H1 (cell line): ENCODE measurements at regions not wholly inside any gene's neighbourhood (a gene's known extent, or its start where the extent isn't known, plus 50 kb on each side); places are given as distances from the start of the nearest gene placed in this dataset.

ENCODE experiments used
- CTCF ChIA-PET: fragments of 300-600 bp; sonication (Branson Sonifier 250); formaldehyde crosslinking; loops from one replicate; lab custom pipeline; 2021; ENCODE audit not compliant: partially characterized antibody; lab: Charles Lee
- POLR2A ChIA-PET: fragments of 300-600 bp; sonication (Branson Sonifier 250); formaldehyde crosslinking; loops from one replicate; lab custom pipeline; 2021; ENCODE audit warnings: inconsistent platforms; ENCODE audit not compliant: partially characterized antibody; lab: Charles Lee
- DNase-seq, 2 experiments: peaks; one replicate each; pipeline versions ENCODE4 v3.0.0 to v3.0.0-alpha.2; 2010 to 2022; ENCODE audit warnings: low spot score in 2 of 2, low read depth in 1 of 2, mixed read lengths in 1 of 2
- FAIRE-seq: peaks from 2 replicates; lab custom pipeline; 2011; peaks lifted over from hg19 to GRCh38; lab: Jason Lieb, UNC
- H2AFZ ChIP-seq: 2 replicates; pipeline ENCODE4 v1.8.1; 2012; ENCODE audit warnings: low read length, inconsistent platforms
- H2AK5ac ChIP-seq: 2 replicates; pipeline ENCODE4 v1.6.1; 2013; ENCODE audit warnings: low read depth, low read length
- H2BK120ac ChIP-seq: replicated peaks from 2 replicates; pipeline ENCODE3; 2013; ENCODE audit warnings: low read depth, low read length, inconsistent platforms
- H2BK12ac ChIP-seq: 2 replicates; pipeline ENCODE4 v1.6.1; 2013; ENCODE audit warnings: low read depth, low read length
- H2BK15ac ChIP-seq: 2 replicates; pipeline ENCODE4 v1.6.1; 2013; ENCODE audit warnings: low read length
- H2BK20ac ChIP-seq: 2 replicates; pipeline ENCODE4 v1.6.1; 2013; ENCODE audit warnings: low read length
- H2BK5ac ChIP-seq: 2 replicates; pipeline ENCODE4 v1.6.1; 2013; ENCODE audit warnings: low read depth, low read length
- H3K14ac ChIP-seq: 2 replicates; pipeline ENCODE4 v1.6.1; 2013; ENCODE audit warnings: inconsistent platforms; ENCODE audit not compliant: insufficient read length
- H3K18ac ChIP-seq: 2 replicates; pipeline ENCODE4 v1.6.1; 2013; ENCODE audit warnings: low read length; ENCODE audit errors: extremely low read depth
- H3K23ac ChIP-seq: 2 replicates; pipeline ENCODE4 v1.6.1; 2013; ENCODE audit warnings: inconsistent platforms; ENCODE audit not compliant: insufficient read length
- H3K23me2 ChIP-seq: 2 replicates; pipeline ENCODE4 v1.6.1; 2013; ENCODE audit warnings: low read depth, low read length
- H3K27ac ChIP-seq: 2 replicates; pipeline ENCODE4 v1.6.1; 2011; ENCODE audit warnings: low read depth, low read length, inconsistent platforms
- H3K27me3 ChIP-seq, 4 experiments: replicated peaks in 1 of 4; 1 replicate in 1 of 4; 2 replicates in 3 of 4; pipeline versions ENCODE4 v1.6.1 to v1.8.1; 2011 to 2013; ENCODE audit warnings: low read length in 3 of 4, mild to moderate bottlenecking in 3 of 4, inconsistent platforms in 2 of 4, mixed read lengths in 2 of 4, moderate library complexity in 1 of 4; ENCODE audit not compliant: control insufficient read depth in 3 of 4, insufficient read depth in 3 of 4; ENCODE audit errors: extremely low read depth in 1 of 4
- H3K36me3 ChIP-seq, 4 experiments: 2 replicates each; pipeline versions ENCODE4 v1.6.1 to v1.8.1; 2011 to 2013; ENCODE audit warnings: mild to moderate bottlenecking in 4 of 4, low read length in 3 of 4, moderate library complexity in 2 of 4, control low read depth in 1 of 4, inconsistent platforms in 1 of 4; ENCODE audit not compliant: insufficient read depth in 4 of 4, control insufficient read depth in 2 of 4
- H3K4ac ChIP-seq: replicated peaks from 2 replicates; pipeline ENCODE3; 2013; ENCODE audit warnings: low read length, low read depth, mixed read lengths, inconsistent platforms; ENCODE audit not compliant: insufficient read length
- H3K4me1 ChIP-seq, 4 experiments: replicated peaks in 1 of 4; 1 replicate in 1 of 4; 2 replicates in 3 of 4; pipeline versions ENCODE4 v1.6.1 to v1.8.1; 2011 to 2013; ENCODE audit warnings: low read length in 3 of 4, inconsistent platforms in 2 of 4, mixed read lengths in 1 of 4; ENCODE audit not compliant: insufficient read depth in 4 of 4, control insufficient read depth in 3 of 4
- H3K4me2 ChIP-seq, 2 experiments: 2 replicates each; pipeline versions ENCODE4 v1.6.1 to v1.8.1; 2011 to 2013; ENCODE audit warnings: low read depth in 2 of 2, low read length in 2 of 2, control low read depth in 1 of 2, inconsistent platforms in 1 of 2, mild to moderate bottlenecking in 1 of 2; ENCODE audit not compliant: insufficient read depth in 1 of 2
- H3K4me3 ChIP-seq, 4 experiments: fragments of 200-600, 300-600 bp in 1 of 4; sonication (generic), shearing (Covaris generic), sonication (Bioruptor Twin) in 1 of 4; 2 replicates each; pipeline versions ENCODE4 v1.5.1 to v1.8.1; 2011 to 2016; ENCODE audit warnings: low read length in 4 of 4, low read depth in 3 of 4, control low read depth in 2 of 4, inconsistent platforms in 2 of 4, mild to moderate bottlenecking in 2 of 4, mixed read lengths in 1 of 4, moderate library complexity in 1 of 4; ENCODE audit not compliant: insufficient read depth in 2 of 4; ENCODE audit errors: extremely low read depth in 1 of 4
- H3K56ac ChIP-seq: replicated peaks from 2 replicates; pipeline ENCODE3; 2013; ENCODE audit warnings: low read depth, mild to moderate bottlenecking, mixed read lengths, low read length, inconsistent platforms; ENCODE audit not compliant: insufficient read length
- H3K79me1 ChIP-seq: 2 replicates; pipeline ENCODE4 v1.6.1; 2013; ENCODE audit warnings: low read depth, low read length, control low read depth
- H3K79me2 ChIP-seq, 2 experiments: 2 replicates each; pipeline versions ENCODE4 v1.6.1 to v1.8.1; 2012 to 2013; ENCODE audit warnings: low read length in 2 of 2, mild to moderate bottlenecking in 2 of 2, inconsistent platforms in 1 of 2; ENCODE audit not compliant: insufficient read depth in 2 of 2, control insufficient read depth in 1 of 2
- H3K9ac ChIP-seq, 4 experiments: replicated peaks in 1 of 4; 1 replicate in 1 of 4; 2 replicates in 3 of 4; pipeline versions ENCODE4 v1.6.1 to v1.8.1; 2011 to 2013; ENCODE audit warnings: low read depth in 3 of 4, low read length in 3 of 4, control low read depth in 2 of 4, mild to moderate bottlenecking in 2 of 4, moderate library complexity in 2 of 4, inconsistent platforms in 1 of 4; ENCODE audit errors: extremely low read depth in 1 of 4
- H3K9me3 ChIP-seq, 2 experiments: 2 replicates each; pipeline versions ENCODE4 v1.6.1 to v1.8.1; 2012 to 2013; ENCODE audit warnings: mild to moderate bottlenecking in 2 of 2, moderate library complexity in 2 of 2, control low read depth in 1 of 2, inconsistent platforms in 1 of 2, low read depth in 1 of 2, low read length in 1 of 2, mixed read lengths in 1 of 2; ENCODE audit not compliant: insufficient read depth in 2 of 2
- H4K20me1 ChIP-seq, 2 experiments: replicated peaks in 1 of 2; 2 replicates each; pipeline versions ENCODE3 to v1.8.1; 2011 to 2013; ENCODE audit warnings: inconsistent platforms in 2 of 2, low read length in 2 of 2, mild to moderate bottlenecking in 1 of 2; ENCODE audit not compliant: insufficient read depth in 2 of 2, control insufficient read depth in 1 of 2
- H4K5ac ChIP-seq: 2 replicates; pipeline ENCODE4 v1.6.1; 2013; ENCODE audit warnings: low read length, low read depth, mixed read lengths, inconsistent platforms; ENCODE audit not compliant: insufficient read length
- H4K8ac ChIP-seq: 2 replicates; pipeline ENCODE4 v1.8.0; 2013; ENCODE audit warnings: mild to moderate bottlenecking, moderate library complexity, low read length, inconsistent platforms; ENCODE audit not compliant: insufficient read depth; ENCODE audit errors: extremely low read depth
- H4K91ac ChIP-seq: replicated peaks from 2 replicates; pipeline ENCODE3; 2013; ENCODE audit warnings: low read length, mixed read lengths, inconsistent platforms; ENCODE audit not compliant: insufficient read length
- GTF2F1 ChIP-seq: IDR thresholded peaks from 2 replicates; pipeline ENCODE4 v1.6.1; 2012; ENCODE audit warnings: low read depth, low read length, improper control_type of control experiment, borderline replicate concordance
- HDAC6 ChIP-seq: IDR thresholded peaks from one replicate; pipeline ENCODE4 v1.7.1; 2012; ENCODE audit warnings: low read depth, mild to moderate bottlenecking, inconsistent platforms, low read length, moderate library complexity
- KDM1A ChIP-seq: fragments of 200-600, 300-600 bp; sonication (generic); IDR thresholded peaks from 2 replicates; pipeline ENCODE4 v1.7.1; 2016; ENCODE audit warnings: mild to moderate bottlenecking, low read length, borderline replicate concordance
- MAFK ChIP-seq: IDR thresholded peaks from 2 replicates; pipeline ENCODE4 v1.6.1; 2012; ENCODE audit warnings: low read depth, mild to moderate bottlenecking, improper control_type of control experiment, low read length
- RXRA ChIP-seq: IDR thresholded peaks from 2 replicates; pipeline ENCODE4 v1.6.1; 2011; ENCODE audit warnings: low read depth, mild to moderate bottlenecking, low read length, moderate library complexity; ENCODE audit not compliant: insufficient read depth
- TAF7 ChIP-seq: optimal IDR thresholded peaks from 2 replicates; pipeline ENCODE3; 2011; ENCODE audit warnings: low read depth, mild to moderate bottlenecking, inconsistent platforms, low read length, moderate library complexity, borderline replicate concordance
- WGBS, 2 experiments: shearing (Covaris generic) in 1 of 2; methylation state at CpG; one replicate each; pipeline versions ENCODE4 v1.1.6 to v1.1.7; 2013 to 2015; ENCODE audit warnings: low lambda C conversion rate in 2 of 2, mixed read lengths in 2 of 2, inconsistent platforms in 1 of 2, low coverage in 1 of 2, missing lambda C conversion rate in 1 of 2; ENCODE audit not compliant: insufficient replicate concordance in 2 of 2, insufficient coverage in 1 of 2, insufficient read length in 1 of 2; ENCODE audit errors: extremely low coverage in 1 of 2, missing lambda C conversion rate in 1 of 2; 5-methylcytosine and 5-hydroxymethylcytosine counted together

DNA sequence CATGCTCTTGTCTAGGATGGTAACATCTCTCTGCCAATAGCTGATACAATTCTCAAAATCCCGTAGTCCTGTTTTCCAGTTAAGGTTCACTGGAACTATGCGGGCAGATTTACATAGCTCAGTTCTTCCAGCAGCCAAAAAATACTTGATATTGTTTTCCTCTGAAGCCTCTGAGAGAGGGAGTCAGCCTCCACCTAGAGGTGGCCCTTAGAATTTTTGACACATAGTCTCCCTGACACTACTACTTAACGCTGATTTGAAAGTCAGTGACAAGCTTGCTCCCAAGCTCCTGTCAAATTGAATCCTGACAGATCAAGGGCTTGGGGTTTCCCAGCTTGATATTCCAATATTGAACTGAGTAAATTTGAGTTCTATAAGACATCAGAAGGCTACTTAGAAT, 1780.1 kb downstream of the TP53TG3F start:
- CTCF ChIA-PET, result no interaction called here
- Histone ChIP-seq H3K56ac (no peak overlapping the region), H3K4me2 (no peak overlapping the region), H4K5ac (no peak overlapping the region), H2AFZ (no peak overlapping the region), H3K23ac (no peak overlapping the region), H2BK12ac (no peak overlapping the region), H3K4me3 (no peak overlapping the region), H2AK5ac (no peak overlapping the region), H3K79me1 (no peaks in the 10 kb centered on the region), H3K4ac (no peak overlapping the region), H2BK5ac (no peak overlapping the region), H3K23me2 (no peaks in the 10 kb centered on the region), H3K36me3 (no peaks in the 10 kb centered on the region), H4K8ac (no peak overlapping the region), H3K18ac (no peak overlapping the region), H2BK15ac (no peak overlapping the region), H2BK120ac (no peak overlapping the region), H3K27ac (no peak overlapping the region), H3K4me1 (no peaks in the 10 kb centered on the region), H2BK20ac (no peak overlapping the region), H3K79me2 (no peaks in the 10 kb centered on the region), H3K9me3 (peaks cover 64 to 83% of the 10 kb centered on the region in 2 experiments), H3K9ac (no peak overlapping the region), H3K14ac (no peak overlapping the region), H4K20me1 (no peaks in the 10 kb centered on the region), H3K27me3 (no peaks in the 10 kb centered on the region), H4K91ac (no peak overlapping the region)
- POLR2A ChIA-PET, result no interaction called here
- TF ChIP-seq HDAC6 (no peak), MAFK (no peak), KDM1A (no peak), TAF7 (no peak), RXRA (no peak), GTF2F1 (no peak)
- DNase-seq, result no peak
- WGBS, 2 experiments, result 100% methylated on average over 3 of the region's 3 CpGs; no CpG with 5 or more reads in 1 of the 2 experiments
- no peak for FAIRE-seq
